Heart left ventricle (tissue), 13 donors: ENCODE measurements at regions not wholly inside any gene's neighbourhood (a gene's known extent, or its start where the extent isn't known, plus 50 kb on each side); places are given as distances from the start of the nearest gene placed in this dataset.

Source experiments
- POLR2A ChIP-seq, 2 donors: fragments of 450-650 bp; IDR thresholded peaks; one replicate each; pipeline ENCODE4 v1.6.1; 2017; ENCODE audit warnings: antibody characterized with exemption in 2 of 2, mild to moderate bottlenecking in 2 of 2, moderate library complexity in 2 of 2
- TF ChIP-seq, protein P1 (sequence below), 12 donors: fragments of 200-600 bp; sonication (generic) in 4 of 12; IDR thresholded peaks; one replicate each; pipeline versions ENCODE4 v1.5.0 to v1.8.0; 2018 to 2022; ENCODE audit warnings: antibody characterized with exemption in 12 of 12, mild to moderate bottlenecking in 5 of 12
- donor health status: ischemic (EF 13 %, LVEDD 7.1; RV severe dilation, severe dysfunction).
- donor health status: DM: no; HTN: yes; CAD: no.
- donor health status: DM: no; HTN: no; CAD: no.
- donor health status: ischemic (EF 25% LVEDD 6.9; RV normal size, moderate dysfunction).
- donor health status: ischemic (EF 25% LVEDD 5.7; RV mildly dilated, moderate dysfunction).
- donor health status: ischemic (EF 35%, LVEDD 5.7; RV mildly dilated, moderate dysfunction).
- donor health status: nonischemic (EF 11% LVEDD 7.7; RV severe dilation, severe dysfunction).
- donor health status: DM: yes; HTN: yes; CAD: no.
- donor health status: PGD.
- donor health status: ischemic (EF 29% LVEDD 5.4; RV normal size, mild dysfunction).
- donor health status: nonischemic (EF 23%, LVEDD 6.1; RV moderate dilation, normal function).

DNA sequence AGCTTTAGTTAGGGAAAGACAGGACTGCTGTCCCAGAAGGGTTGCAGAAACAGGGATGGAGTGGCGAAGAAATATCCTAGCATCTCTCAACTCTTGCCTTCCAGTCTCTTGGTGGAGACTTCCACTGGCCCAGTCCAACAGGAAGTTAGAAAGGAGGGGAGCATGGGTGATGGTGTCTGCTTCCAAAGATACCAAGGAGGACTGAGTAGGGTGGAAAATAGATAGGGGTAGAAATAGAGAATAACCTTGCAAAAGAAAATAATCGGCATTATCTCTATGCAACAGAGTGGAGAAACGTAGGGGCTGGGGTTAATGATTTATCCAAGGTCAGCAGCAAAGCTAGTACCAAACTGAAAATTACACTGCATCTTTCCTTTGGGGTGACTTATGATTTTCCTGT lies 242.3 kb downstream of the PSAT1 start:
- TF ChIP-seq POLR2A (IDR thresholded peaks at IDR 0.05): no peak
- TF ChIP-seq, protein P1, sequence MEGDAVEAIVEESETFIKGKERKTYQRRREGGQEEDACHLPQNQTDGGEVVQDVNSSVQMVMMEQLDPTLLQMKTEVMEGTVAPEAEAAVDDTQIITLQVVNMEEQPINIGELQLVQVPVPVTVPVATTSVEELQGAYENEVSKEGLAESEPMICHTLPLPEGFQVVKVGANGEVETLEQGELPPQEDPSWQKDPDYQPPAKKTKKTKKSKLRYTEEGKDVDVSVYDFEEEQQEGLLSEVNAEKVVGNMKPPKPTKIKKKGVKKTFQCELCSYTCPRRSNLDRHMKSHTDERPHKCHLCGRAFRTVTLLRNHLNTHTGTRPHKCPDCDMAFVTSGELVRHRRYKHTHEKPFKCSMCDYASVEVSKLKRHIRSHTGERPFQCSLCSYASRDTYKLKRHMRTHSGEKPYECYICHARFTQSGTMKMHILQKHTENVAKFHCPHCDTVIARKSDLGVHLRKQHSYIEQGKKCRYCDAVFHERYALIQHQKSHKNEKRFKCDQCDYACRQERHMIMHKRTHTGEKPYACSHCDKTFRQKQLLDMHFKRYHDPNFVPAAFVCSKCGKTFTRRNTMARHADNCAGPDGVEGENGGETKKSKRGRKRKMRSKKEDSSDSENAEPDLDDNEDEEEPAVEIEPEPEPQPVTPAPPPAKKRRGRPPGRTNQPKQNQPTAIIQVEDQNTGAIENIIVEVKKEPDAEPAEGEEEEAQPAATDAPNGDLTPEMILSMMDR (IDR thresholded peaks at IDR 0.05): no peak
